ENCODE measurements at regions not wholly inside any gene's neighbourhood (a gene's known extent, or its start where the extent isn't known, plus 50 kb on each side); places are given as distances from the start of the nearest gene placed in this dataset.

GRCh38 chr14:83140756-83141155 is 1607.1 kb upstream of the SEL1L start:
- TF ChIP-seq POLR2AphosphoS5 (IDR thresholded peaks at IDR 0.05; ENCODE audit: low read depth, low read length) (no peak), TAF1 (IDR thresholded peaks at IDR 0.05; ENCODE audit: borderline replicate concordance, insufficient read depth, low read length) (no peak), SIN3A (IDR thresholded peaks at IDR 0.05; ENCODE audit: borderline replicate concordance, insufficient read depth, low read length) (no peak), FOXP2 (optimal IDR thresholded peaks at IDR 0.05; ENCODE audit: borderline replicate concordance, extremely low read depth, extremely low read length, insufficient read depth) (no peak)
- TF ChIP-seq, protein P1, sequence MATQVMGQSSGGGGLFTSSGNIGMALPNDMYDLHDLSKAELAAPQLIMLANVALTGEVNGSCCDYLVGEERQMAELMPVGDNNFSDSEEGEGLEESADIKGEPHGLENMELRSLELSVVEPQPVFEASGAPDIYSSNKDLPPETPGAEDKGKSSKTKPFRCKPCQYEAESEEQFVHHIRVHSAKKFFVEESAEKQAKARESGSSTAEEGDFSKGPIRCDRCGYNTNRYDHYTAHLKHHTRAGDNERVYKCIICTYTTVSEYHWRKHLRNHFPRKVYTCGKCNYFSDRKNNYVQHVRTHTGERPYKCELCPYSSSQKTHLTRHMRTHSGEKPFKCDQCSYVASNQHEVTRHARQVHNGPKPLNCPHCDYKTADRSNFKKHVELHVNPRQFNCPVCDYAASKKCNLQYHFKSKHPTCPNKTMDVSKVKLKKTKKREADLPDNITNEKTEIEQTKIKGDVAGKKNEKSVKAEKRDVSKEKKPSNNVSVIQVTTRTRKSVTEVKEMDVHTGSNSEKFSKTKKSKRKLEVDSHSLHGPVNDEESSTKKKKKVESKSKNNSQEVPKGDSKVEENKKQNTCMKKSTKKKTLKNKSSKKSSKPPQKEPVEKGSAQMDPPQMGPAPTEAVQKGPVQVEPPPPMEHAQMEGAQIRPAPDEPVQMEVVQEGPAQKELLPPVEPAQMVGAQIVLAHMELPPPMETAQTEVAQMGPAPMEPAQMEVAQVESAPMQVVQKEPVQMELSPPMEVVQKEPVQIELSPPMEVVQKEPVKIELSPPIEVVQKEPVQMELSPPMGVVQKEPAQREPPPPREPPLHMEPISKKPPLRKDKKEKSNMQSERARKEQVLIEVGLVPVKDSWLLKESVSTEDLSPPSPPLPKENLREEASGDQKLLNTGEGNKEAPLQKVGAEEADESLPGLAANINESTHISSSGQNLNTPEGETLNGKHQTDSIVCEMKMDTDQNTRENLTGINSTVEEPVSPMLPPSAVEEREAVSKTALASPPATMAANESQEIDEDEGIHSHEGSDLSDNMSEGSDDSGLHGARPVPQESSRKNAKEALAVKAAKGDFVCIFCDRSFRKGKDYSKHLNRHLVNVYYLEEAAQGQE (IDR thresholded peaks at IDR 0.05; ENCODE audit: insufficient read depth in 1 of 2, low read depth in 2 of 2, low read length in 2 of 2), result no peak

- TF ChIP-seq FOXP2 (optimal IDR thresholded peaks at IDR 0.05; ENCODE audit: borderline replicate concordance, extremely low read depth, extremely low read length, insufficient read depth), result no peak
- TF ChIP-seq TAF1 (IDR thresholded peaks at IDR 0.05; ENCODE audit: borderline replicate concordance, insufficient read depth, low read length), result no peak
- TF ChIP-seq SIN3A (IDR thresholded peaks at IDR 0.05; ENCODE audit: borderline replicate concordance, insufficient read depth, low read length), result no peak
- TF ChIP-seq, protein P1 (IDR thresholded peaks at IDR 0.05; ENCODE audit: insufficient read depth in 1 of 2, low read depth in 2 of 2, low read length in 2 of 2), result no peak
- TF ChIP-seq POLR2AphosphoS5 (IDR thresholded peaks at IDR 0.05; ENCODE audit: low read depth, low read length), result no peak
These were observed 1613.4 kb upstream of the SEL1L start for GRCh38 chr14:83147006-83147405.

DNA sequence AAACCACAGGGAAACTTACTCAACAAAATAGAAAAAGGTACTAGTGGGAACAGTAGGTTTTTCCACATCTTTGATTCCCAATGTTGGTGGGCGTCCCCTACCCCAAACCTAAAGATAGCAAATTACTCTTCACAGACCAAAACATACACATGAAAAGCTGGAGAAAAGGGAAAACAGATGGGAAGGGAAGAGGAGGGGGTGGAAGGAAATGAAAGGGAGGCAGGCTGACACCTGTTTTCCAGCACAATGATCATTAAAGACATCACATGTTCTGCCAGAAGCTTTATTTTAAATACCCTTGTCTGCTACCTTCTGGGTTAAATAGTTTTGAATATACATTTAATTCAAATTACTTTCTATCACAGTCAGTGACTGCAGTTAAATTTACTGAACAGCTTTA is 1617.9 kb upstream of the SEL1L start:
- TF ChIP-seq POLR2AphosphoS5 (IDR thresholded peaks at IDR 0.05; ENCODE audit: low read depth, low read length) (no peak), FOXP2 (optimal IDR thresholded peaks at IDR 0.05; ENCODE audit: borderline replicate concordance, extremely low read depth, extremely low read length, insufficient read depth) (no peak), SIN3A (IDR thresholded peaks at IDR 0.05; ENCODE audit: borderline replicate concordance, insufficient read depth, low read length) (no peak), TAF1 (IDR thresholded peaks at IDR 0.05; ENCODE audit: borderline replicate concordance, insufficient read depth, low read length) (no peak)
- TF ChIP-seq, protein P1 (IDR thresholded peaks at IDR 0.05; ENCODE audit: insufficient read depth in 1 of 2, low read depth in 2 of 2, low read length in 2 of 2), result no peak

- TF ChIP-seq TAF1 (IDR thresholded peaks at IDR 0.05; ENCODE audit: borderline replicate concordance, insufficient read depth, low read length) (no peak), SIN3A (IDR thresholded peaks at IDR 0.05; ENCODE audit: borderline replicate concordance, insufficient read depth, low read length) (no peak), FOXP2 (optimal IDR thresholded peaks at IDR 0.05; ENCODE audit: borderline replicate concordance, extremely low read depth, extremely low read length, insufficient read depth) (no peak), POLR2AphosphoS5 (IDR thresholded peaks at IDR 0.05; ENCODE audit: low read depth, low read length) (no peak)
- TF ChIP-seq, protein P1 (IDR thresholded peaks at IDR 0.05; ENCODE audit: insufficient read depth in 1 of 2, low read depth in 2 of 2, low read length in 2 of 2), result no peak
These were observed 1619.4 kb upstream of the SEL1L start for GRCh38 chr14:83153081-83153480.
